Retina (tissue), 1 donor: ENCODE measurements at regions not wholly inside any gene's neighbourhood (a gene's known extent, or its start where the extent isn't known, plus 50 kb on each side); places are given as distances from the start of the nearest gene placed in this dataset.
"Not testable (repeated sequence)": the region's sequence is repeated elsewhere in the genome, so short reads cannot be mapped to it uniquely, and the experiment has no call there.

Experiments used
- DNase-seq: peaks from one replicate; pipeline ENCODE4 v3.0.0-alpha.2; 2016

GRCh38 chr7:115635876-115636275 lies 394.7 kb downstream of the TFEC start:
- no peak for DNase-seq

- DNase-seq, result no peak
Measured at GRCh38 chr7:115635376-115635775, 395.2 kb downstream of the TFEC start.

GRCh38 chr7:115634633-115635032 lies 395.9 kb downstream of the TFEC start:
- no peak for DNase-seq

GRCh38 chr7:115632636-115633035 lies 397.9 kb downstream of the TFEC start:
- DNase-seq, result no peak

- DNase-seq, result no peak
Measured at GRCh38 chr7:115631782-115632181, 398.8 kb downstream of the TFEC start.

GRCh38 chr7:115630049-115630448 lies 400.5 kb downstream of the TFEC start:
- DNase-seq, result no peak

GRCh38 chr7:115618676-115619075 lies 411.9 kb downstream of the TFEC start:
- no peak for DNase-seq

GRCh38 chr7:115613836-115614235 lies 416.7 kb downstream of the TFEC start:
- no peak for DNase-seq

- DNase-seq, result no peak
Measured at GRCh38 chr7:115603416-115603815, 427.1 kb downstream of the TFEC start.

- no peak for DNase-seq
Measured at GRCh38 chr7:115600207-115600606, 430.4 kb downstream of the TFEC start.

GRCh38 chr7:115599184-115599583 lies 431.4 kb downstream of the TFEC start:
- DNase-seq, result not testable (repeated sequence)

GRCh38 chr7:115597220-115597619 lies 433.3 kb downstream of the TFEC start:
- DNase-seq, result not testable (repeated sequence)

- DNase-seq, result no peak
Measured at GRCh38 chr7:115593111-115593510, 437.5 kb downstream of the TFEC start.

GRCh38 chr7:115585015-115585718 lies 445.4 kb downstream of the TFEC start:
- DNase-seq, result no peak

- DNase-seq, result no peak
Measured at GRCh38 chr7:115582956-115583355, 447.6 kb downstream of the TFEC start.

- no peak for DNase-seq
Measured at GRCh38 chr7:115578576-115578975, 452.0 kb downstream of the TFEC start.

- peak; percentile 25 for DNase-seq
Measured at GRCh38 chr7:115574681-115575291, 455.8 kb downstream of the TFEC start.

GRCh38 chr7:115572111-115572510 lies 458.5 kb downstream of the TFEC start:
- no peak for DNase-seq

- DNase-seq, result no peak
Measured at GRCh38 chr7:115561335-115562110, 469.0 kb downstream of the TFEC start.

- no peak for DNase-seq
Measured at GRCh38 chr7:115559877-115560276, 470.7 kb downstream of the TFEC start.

GRCh38 chr7:115558161-115558560 lies 472.4 kb downstream of the TFEC start:
- no peak for DNase-seq

- DNase-seq, result not testable (repeated sequence)
Measured at GRCh38 chr7:115557296-115557695, 473.3 kb downstream of the TFEC start.

- no peak for DNase-seq
Measured at GRCh38 chr7:115552766-115553165, 477.8 kb downstream of the TFEC start.

GRCh38 chr7:115549910-115550309 lies 480.7 kb downstream of the TFEC start:
- no peak for DNase-seq
